IMR-90 (cell line): ENCODE measurements at regions not wholly inside any gene's neighbourhood (a gene's known extent, or its start where the extent isn't known, plus 50 kb on each side); places are given as distances from the start of the nearest gene placed in this dataset.

Experiments
- ATAC-seq: fragments of 200-7000 bp; cut with Tn5 transposase; 2 replicates; pipeline ENCODE4 v1.9.1; 2020; ENCODE audit warnings: low read depth, mild to moderate bottlenecking, moderate library complexity
- BruUV-seq: library from RNA; stranded (reverse); fragments of 400-500 nt; replicated peaks from 2 replicates; lab custom pipeline; 2021; lab: Mats Ljungman, UMichigan
- CTCF ChIA-PET: fragments of 300-600 bp; formaldehyde crosslinking; extraction: SDS; loops from one replicate; lab custom pipeline; 2021; ENCODE audit warnings: antibody characterized with exemption; lab: Yijun Ruan, JAX
- POLR2A ChIA-PET: fragments of 300-600 bp; sonication (Branson Sonifier 250); formaldehyde crosslinking; loops from one replicate; lab custom pipeline; 2022; ENCODE audit warnings: antibody characterized with exemption; ENCODE audit not compliant: unreplicated experiment; lab: Charles Lee
- DNase-seq: peaks from one replicate; pipeline ENCODE4 v3.0.0; 2013
- H2AFZ ChIP-seq: replicated peaks from 2 replicates; pipeline ENCODE3; 2013; ENCODE audit warnings: low read length, mild to moderate bottlenecking; ENCODE audit not compliant: poor library complexity
- H2AK5ac ChIP-seq: 2 replicates; pipeline ENCODE4 v1.6.1; 2013; ENCODE audit warnings: low read depth, low read length, inconsistent platforms
- H2AK9ac ChIP-seq: replicated peaks from 2 replicates; pipeline ENCODE3; 2013; ENCODE audit warnings: mild to moderate bottlenecking, low read depth, low read length, moderate library complexity; ENCODE audit not compliant: poor library complexity
- H2BK120ac ChIP-seq: 2 replicates; pipeline ENCODE4 v1.6.1; 2013; ENCODE audit warnings: low read depth, low read length, inconsistent platforms
- H2BK15ac ChIP-seq: 3 replicates; pipeline ENCODE4 v1.6.1; 2013; ENCODE audit warnings: low read depth, low read length, inconsistent platforms
- H2BK20ac ChIP-seq: 2 replicates; pipeline ENCODE4 v1.6.1; 2013; ENCODE audit warnings: low read depth, mild to moderate bottlenecking, inconsistent platforms, low read length, moderate library complexity
- H2BK5ac ChIP-seq: 2 replicates; pipeline ENCODE4 v1.6.1; 2013; ENCODE audit warnings: mild to moderate bottlenecking, low read depth, low read length, inconsistent platforms; ENCODE audit not compliant: poor library complexity, severe bottlenecking
- H3K14ac ChIP-seq: replicated peaks from 2 replicates; pipeline ENCODE4 v1.6.1; 2013; ENCODE audit warnings: low read depth, low read length, inconsistent platforms
- H3K18ac ChIP-seq: 2 replicates; pipeline ENCODE4 v1.6.1; 2013; ENCODE audit warnings: low read depth, low read length, control low read depth
- H3K23ac ChIP-seq: 2 replicates; pipeline ENCODE4 v1.6.1; 2013; ENCODE audit warnings: low read depth, low read length, inconsistent platforms
- H3K27ac ChIP-seq: 2 replicates; pipeline ENCODE4 v1.5.1; 2013; ENCODE audit warnings: mild to moderate bottlenecking, control low read depth, low read length; ENCODE audit not compliant: insufficient read depth
- H3K27me3 ChIP-seq: 2 replicates; pipeline ENCODE4 v1.6.1; 2013; ENCODE audit warnings: low read length; ENCODE audit not compliant: control insufficient read depth, insufficient read depth
- H3K36me3 ChIP-seq: 2 replicates; pipeline ENCODE4 v1.6.1; 2013; ENCODE audit warnings: low read length, mixed read lengths; ENCODE audit not compliant: control insufficient read depth, insufficient read depth
- H3K4ac ChIP-seq: 2 replicates; pipeline ENCODE4 v1.6.1; 2013; ENCODE audit warnings: low read depth, low read length, inconsistent platforms
- H3K4me1 ChIP-seq: 2 replicates; pipeline ENCODE4 v1.6.1; 2013; ENCODE audit warnings: low read length, mixed read lengths; ENCODE audit not compliant: control insufficient read depth, insufficient read depth
- H3K4me2 ChIP-seq: 2 replicates; pipeline ENCODE4 v1.6.1; 2013; ENCODE audit warnings: low read depth, mild to moderate bottlenecking, control low read depth, low read length, moderate library complexity
- H3K4me3 ChIP-seq: 2 replicates; pipeline ENCODE4 v1.5.1; 2013; ENCODE audit warnings: low read depth, mild to moderate bottlenecking, control low read depth, low read length, moderate library complexity; ENCODE audit not compliant: insufficient read depth
- H3K56ac ChIP-seq: 2 replicates; pipeline ENCODE4 v1.6.1; 2013; ENCODE audit warnings: low read length, inconsistent platforms; ENCODE audit not compliant: insufficient read depth; ENCODE audit errors: extremely low read depth
- H3K79me1 ChIP-seq, 2 experiments: 2 replicates each; pipeline ENCODE4 v1.6.1; 2013; ENCODE audit warnings: low read length in 2 of 2, inconsistent platforms in 1 of 2, low read depth in 1 of 2
- H3K9ac ChIP-seq: 2 replicates; pipeline ENCODE4 v1.6.1; 2013; ENCODE audit warnings: low read depth, low read length, control low read depth
- H3K9me1 ChIP-seq: 2 replicates; pipeline ENCODE4 v1.6.1; 2013; ENCODE audit warnings: low read length, inconsistent platforms; ENCODE audit not compliant: insufficient read depth
- H3K9me3 ChIP-seq: 2 replicates; pipeline ENCODE4 v1.6.1; 2013; ENCODE audit warnings: low read length; ENCODE audit not compliant: control insufficient read depth, insufficient read depth
- H4K20me1 ChIP-seq: 2 replicates; pipeline ENCODE4 v1.6.1; 2013; ENCODE audit warnings: low read length, inconsistent platforms; ENCODE audit not compliant: insufficient read depth
- H4K5ac ChIP-seq: 2 replicates; pipeline ENCODE4 v1.6.1; 2013; ENCODE audit warnings: mild to moderate bottlenecking, low read depth, low read length, control low read depth
- H4K8ac ChIP-seq, 2 experiments: 2 replicates each; pipeline ENCODE4 v1.6.1; 2013; ENCODE audit warnings: low read depth in 2 of 2, low read length in 2 of 2, control low read depth in 1 of 2, inconsistent platforms in 1 of 2
- H4K91ac ChIP-seq: 2 replicates; pipeline ENCODE4 v1.6.1; 2013; ENCODE audit warnings: low read depth, low read length, inconsistent platforms; ENCODE audit not compliant: insufficient read depth
- MAFK ChIP-seq: IDR thresholded peaks from 2 replicates; pipeline ENCODE4 v1.6.1; 2012; ENCODE audit warnings: low read depth, low read length, improper control_type of control experiment
- WGBS, 2 experiments: methylation state at CpG; one replicate each; pipeline versions ENCODE4 v1.1.5 to v1.1.7; 2013; ENCODE audit warnings: missing lambda C conversion rate in 2 of 2; ENCODE audit not compliant: insufficient read length in 1 of 2; ENCODE audit errors: extremely low coverage in 2 of 2; 5-methylcytosine and 5-hydroxymethylcytosine counted together
- dilution Hi-C: fragments of 300-500 bp; cut with HindIII; formaldehyde crosslinking; loops from one replicate; pipeline ENCODE4 v1.14.3; 2018; ENCODE audit warnings: low sequenced_read_pairs; ENCODE audit not compliant: unreplicated experiment
- in situ Hi-C: fragments of 300-500 bp; cut with MboI; formaldehyde crosslinking; loops from 3 replicates; pipeline ENCODE4 v1.14.3; 2019; ENCODE audit warnings: low sequenced_read_pairs, inconsistent platforms, mixed read lengths
- intact Hi-C: fragments of 100-400 bp; cut with micrococcal nuclease; formaldehyde crosslinking; loops from 2 replicates; pipeline ENCODE4 v1.10.0; 2022
- TF ChIP-seq, protein P1 (sequence below): conservative IDR thresholded peaks from 2 replicates; pipeline ENCODE4 v1.5.1; 2012; ENCODE audit warnings: mild to moderate bottlenecking, low read depth, low read length, improper control_type of control experiment

DNA sequence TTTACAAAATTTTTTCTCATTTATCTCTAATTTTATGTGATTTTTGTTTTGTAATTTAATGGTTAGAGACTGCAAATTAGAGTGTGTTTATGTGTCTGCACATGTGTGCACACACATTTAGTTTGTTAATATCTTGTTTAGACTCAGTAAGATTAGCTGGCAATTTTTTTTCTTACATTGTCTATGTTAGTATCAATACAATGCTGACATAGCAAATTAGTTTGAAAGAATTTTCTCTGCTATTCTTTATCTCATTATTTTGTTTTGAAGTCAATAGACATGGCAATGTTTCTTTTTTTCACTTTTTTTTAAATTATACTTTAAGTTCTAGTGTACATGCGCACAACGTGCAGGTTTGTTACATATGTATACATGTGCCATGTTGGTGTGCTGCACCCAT lies 1155.0 kb downstream of the ZPLD1 start:
- dilution Hi-C loops (no loop called here), in situ Hi-C loops (no loop called here), intact Hi-C loops (no loop called here)
- Histone ChIP-seq H3K9ac (no peak overlapping the region), H4K8ac (no peak overlapping the region), H2BK15ac (no peak overlapping the region), H3K18ac (no peak overlapping the region), H2AK9ac (no peak overlapping the region), H3K27me3 (no peaks in the 10 kb centered on the region), H3K4me3 (no peak overlapping the region), H3K9me3 (no peaks in the 10 kb centered on the region), H4K91ac (no peak overlapping the region), H2BK20ac (no peak overlapping the region), H2BK120ac (no peak overlapping the region), H2AFZ (no peak overlapping the region), H3K56ac (no peak overlapping the region), H2BK5ac (no peak overlapping the region), H2AK5ac (no peak overlapping the region), H3K4ac (no peak overlapping the region), H3K14ac (no peak overlapping the region), H3K23ac (no peak overlapping the region), H3K4me1 (no peaks in the 10 kb centered on the region), H3K79me1 (no peaks in the 10 kb centered on the region), H3K36me3 (no peaks in the 10 kb centered on the region), H3K9me1 (no peaks in the 10 kb centered on the region), H3K27ac (no peak overlapping the region), H4K20me1 (no peaks in the 10 kb centered on the region), H4K5ac (no peak overlapping the region), H3K4me2 (no peak overlapping the region)
- no peak for DNase-seq
- CTCF ChIA-PET: no interaction called here
- ATAC-seq: no peak
- BruUV-seq: no TSS peak
- WGBS, 2 experiments: no CpG with 5 or more reads among the region's 2 CpGs
- TF ChIP-seq, protein P1, sequence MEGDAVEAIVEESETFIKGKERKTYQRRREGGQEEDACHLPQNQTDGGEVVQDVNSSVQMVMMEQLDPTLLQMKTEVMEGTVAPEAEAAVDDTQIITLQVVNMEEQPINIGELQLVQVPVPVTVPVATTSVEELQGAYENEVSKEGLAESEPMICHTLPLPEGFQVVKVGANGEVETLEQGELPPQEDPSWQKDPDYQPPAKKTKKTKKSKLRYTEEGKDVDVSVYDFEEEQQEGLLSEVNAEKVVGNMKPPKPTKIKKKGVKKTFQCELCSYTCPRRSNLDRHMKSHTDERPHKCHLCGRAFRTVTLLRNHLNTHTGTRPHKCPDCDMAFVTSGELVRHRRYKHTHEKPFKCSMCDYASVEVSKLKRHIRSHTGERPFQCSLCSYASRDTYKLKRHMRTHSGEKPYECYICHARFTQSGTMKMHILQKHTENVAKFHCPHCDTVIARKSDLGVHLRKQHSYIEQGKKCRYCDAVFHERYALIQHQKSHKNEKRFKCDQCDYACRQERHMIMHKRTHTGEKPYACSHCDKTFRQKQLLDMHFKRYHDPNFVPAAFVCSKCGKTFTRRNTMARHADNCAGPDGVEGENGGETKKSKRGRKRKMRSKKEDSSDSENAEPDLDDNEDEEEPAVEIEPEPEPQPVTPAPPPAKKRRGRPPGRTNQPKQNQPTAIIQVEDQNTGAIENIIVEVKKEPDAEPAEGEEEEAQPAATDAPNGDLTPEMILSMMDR: no peak
- TF ChIP-seq MAFK: peak; percentile 89
- POLR2A ChIA-PET: no interaction called here
